Uterus (tissue), 2 donors: ENCODE measurements at regions not wholly inside any gene's neighbourhood (a gene's known extent, or its start where the extent isn't known, plus 50 kb on each side); places are given as distances from the start of the nearest gene placed in this dataset.

ENCODE experiments used
- CTCF ChIP-seq, 4 experiments: fragments of 200-600 bp in 2 of 4; fragments of 450-650 bp in 2 of 4; sonication (generic) in 2 of 4; IDR thresholded peaks; one replicate each; pipeline ENCODE4 v1.5.1; 2016 to 2019; ENCODE audit warnings: antibody characterized with exemption in 4 of 4, mild to moderate bottlenecking in 2 of 4, moderate library complexity in 1 of 4
- POLR2A ChIP-seq, 2 donors: fragments of 450-650 bp; IDR thresholded peaks; one replicate each; pipeline ENCODE4 v1.6.1; 2016; ENCODE audit warnings: antibody characterized with exemption in 2 of 2, mild to moderate bottlenecking in 1 of 2, moderate library complexity in 1 of 2

GRCh38 chr3:150068440-150069153, 97.9 kb upstream of the PFN2 start:
- TF ChIP-seq CTCF (IDR thresholded peaks at IDR 0.05) (no peak), POLR2A (IDR thresholded peaks at IDR 0.05) (no peak)
